BLaER1 (cell line): ENCODE measurements at regions not wholly inside any gene's neighbourhood (a gene's known extent, or its start where the extent isn't known, plus 50 kb on each side); places are given as distances from the start of the nearest gene placed in this dataset.

Source experiments
- H3K27ac ChIP-seq: shearing (Covaris generic); formaldehyde crosslinking; 2 replicates; pipeline ENCODE4 v1.8.1; 2022
- H3K27me3 ChIP-seq: shearing (Covaris generic); formaldehyde crosslinking; 2 replicates; pipeline ENCODE4 v1.8.1; 2022
- H3K36me3 ChIP-seq: shearing (Covaris generic); formaldehyde crosslinking; 2 replicates; pipeline ENCODE4 v1.8.1; 2022
- H3K4me1 ChIP-seq: shearing (Covaris generic); formaldehyde crosslinking; 2 replicates; pipeline ENCODE4 v1.8.1; 2022
- H3K4me2 ChIP-seq: shearing (Covaris generic); formaldehyde crosslinking; 2 replicates; pipeline ENCODE4 v1.8.1; 2022
- H3K4me3 ChIP-seq: shearing (Covaris generic); formaldehyde crosslinking; 2 replicates; pipeline ENCODE4 v1.8.1; 2022
- H3K9ac ChIP-seq: shearing (Covaris generic); formaldehyde crosslinking; 2 replicates; pipeline ENCODE4 v1.8.1; 2022
- H3K9me3 ChIP-seq: shearing (Covaris generic); formaldehyde crosslinking; 2 replicates; pipeline ENCODE4 v1.8.1; 2022
- H4K20me1 ChIP-seq: shearing (Covaris generic); formaldehyde crosslinking; 2 replicates; pipeline ENCODE4 v1.8.1; 2022
- Cebpa-rat ChIP-seq: shearing (Covaris generic); IDR thresholded peaks from 2 replicates; pipeline ENCODE4 v1.8.1; 2022

- no peak overlapping the region for H3K4me3 ChIP-seq
- no peaks in the 10 kb centered on the region for H4K20me1 ChIP-seq
- no peaks in the 10 kb centered on the region for H3K9me3 ChIP-seq
- H3K4me1 ChIP-seq: no peaks in the 10 kb centered on the region
- H3K4me2 ChIP-seq: no peak overlapping the region
- H3K9ac ChIP-seq: no peak overlapping the region
- no peak overlapping the region for H3K27ac ChIP-seq
- no peaks in the 10 kb centered on the region for H3K36me3 ChIP-seq
- no peak for TF ChIP-seq Cebpa-rat
- H3K27me3 ChIP-seq: no peaks in the 10 kb centered on the region
Measured at GRCh38 chr7:89780291-89780690, 374.0 kb upstream of the STEAP1 start.

GRCh38 chr7:89796481-89796880 lies 357.8 kb upstream of the STEAP1 start:
- Histone ChIP-seq H3K4me1 (no peaks in the 10 kb centered on the region), H3K36me3 (no peaks in the 10 kb centered on the region), H3K27me3 (no peaks in the 10 kb centered on the region), H3K9me3 (no peaks in the 10 kb centered on the region), H3K4me3 (no peak overlapping the region), H3K27ac (no peak overlapping the region), H3K4me2 (no peak overlapping the region), H4K20me1 (no peaks in the 10 kb centered on the region), H3K9ac (no peak overlapping the region)
- no peak for TF ChIP-seq Cebpa-rat

GRCh38 chr7:89797965-89798598 lies 356.2 kb upstream of the STEAP1 start:
- no peaks in the 10 kb centered on the region for H3K9me3 ChIP-seq
- H3K27me3 ChIP-seq: no peaks in the 10 kb centered on the region
- TF ChIP-seq Cebpa-rat: no peak
- H4K20me1 ChIP-seq: no peaks in the 10 kb centered on the region
- no peaks in the 10 kb centered on the region for H3K36me3 ChIP-seq
- H3K4me2 ChIP-seq: no peak overlapping the region
- no peak overlapping the region for H3K9ac ChIP-seq
- no peak overlapping the region for H3K27ac ChIP-seq
- no peaks in the 10 kb centered on the region for H3K4me1 ChIP-seq
- H3K4me3 ChIP-seq: no peak overlapping the region

- no peak overlapping the region for H3K4me2 ChIP-seq
Measured at GRCh38 chr7:89798599-89798996, 355.7 kb upstream of the STEAP1 start.

GRCh38 chr7:89800761-89801160 lies 353.5 kb upstream of the STEAP1 start:
- Histone ChIP-seq H3K9ac (no peak overlapping the region), H3K4me1 (no peaks in the 10 kb centered on the region), H3K27ac (no peak overlapping the region), H3K36me3 (no peaks in the 10 kb centered on the region), H3K9me3 (no peaks in the 10 kb centered on the region), H3K27me3 (no peaks in the 10 kb centered on the region), H3K4me2 (no peak overlapping the region), H4K20me1 (no peaks in the 10 kb centered on the region), H3K4me3 (no peak overlapping the region)
- no peak for TF ChIP-seq Cebpa-rat

More at GRCh38 chr7:89798599-89798996, 355.7 kb upstream of the STEAP1 start:
- Histone ChIP-seq H3K4me3 (no peak overlapping the region), H3K9ac (no peak overlapping the region), H4K20me1 (no peaks in the 10 kb centered on the region), H3K9me3 (no peaks in the 10 kb centered on the region), H3K27me3 (no peaks in the 10 kb centered on the region), H3K36me3 (no peaks in the 10 kb centered on the region), H3K27ac (no peak overlapping the region), H3K4me1 (no peaks in the 10 kb centered on the region)
- TF ChIP-seq Cebpa-rat: no peak

- no peak for TF ChIP-seq Cebpa-rat
- no peaks in the 10 kb centered on the region for H3K36me3 ChIP-seq
Measured at GRCh38 chr7:89809291-89809690, 345.0 kb upstream of the STEAP1 start.

GRCh38 chr7:89813081-89813480 lies 341.2 kb upstream of the STEAP1 start:
- no peak overlapping the region for H3K27ac ChIP-seq
- no peak overlapping the region for H3K4me2 ChIP-seq
- H3K4me3 ChIP-seq: no peak overlapping the region
- H4K20me1 ChIP-seq: no peaks in the 10 kb centered on the region
- no peaks in the 10 kb centered on the region for H3K27me3 ChIP-seq
- no peak for TF ChIP-seq Cebpa-rat
- H3K9me3 ChIP-seq: 0 out of 2 replicates have a peak, but pooled peaks cover 5% of the 10 kb centered on the region
- H3K4me1 ChIP-seq: no peaks in the 10 kb centered on the region
- H3K36me3 ChIP-seq: no peaks in the 10 kb centered on the region
- no peak overlapping the region for H3K9ac ChIP-seq

More at GRCh38 chr7:89809291-89809690, 345.0 kb upstream of the STEAP1 start:
- no peak overlapping the region for H3K4me3 ChIP-seq
- no peak overlapping the region for H3K27ac ChIP-seq
- no peaks in the 10 kb centered on the region for H4K20me1 ChIP-seq
- H3K9ac ChIP-seq: no peak overlapping the region
- no peaks in the 10 kb centered on the region for H3K4me1 ChIP-seq
- 0 out of 2 replicates have a peak, but pooled peaks cover 5% of the 10 kb centered on the region for H3K9me3 ChIP-seq
- H3K4me2 ChIP-seq: no peak overlapping the region
- no peaks in the 10 kb centered on the region for H3K27me3 ChIP-seq

- no peaks in the 10 kb centered on the region for H3K27me3 ChIP-seq
- no peaks in the 10 kb centered on the region for H3K36me3 ChIP-seq
- no peaks in the 10 kb centered on the region for H3K4me1 ChIP-seq
- H3K4me2 ChIP-seq: no peak overlapping the region
- H3K27ac ChIP-seq: no peak overlapping the region
- H3K4me3 ChIP-seq: no peak overlapping the region
- H3K9me3 ChIP-seq: no peaks in the 10 kb centered on the region
- no peak overlapping the region for H3K9ac ChIP-seq
- TF ChIP-seq Cebpa-rat: no peak
- no peaks in the 10 kb centered on the region for H4K20me1 ChIP-seq
Measured at GRCh38 chr7:89826121-89826520, 328.1 kb upstream of the STEAP1 start.

GRCh38 chr7:89826557-89826956 lies 327.7 kb upstream of the STEAP1 start:
- Histone ChIP-seq H3K36me3 (no peaks in the 10 kb centered on the region), H3K27me3 (no peaks in the 10 kb centered on the region), H3K9ac (no peak overlapping the region), H3K4me2 (no peak overlapping the region), H3K4me3 (no peak overlapping the region), H3K9me3 (no peaks in the 10 kb centered on the region), H3K4me1 (no peaks in the 10 kb centered on the region), H4K20me1 (no peaks in the 10 kb centered on the region), H3K27ac (no peak overlapping the region)
- no peak for TF ChIP-seq Cebpa-rat

GRCh38 chr7:89837515-89837914 lies 316.8 kb upstream of the STEAP1 start:
- Histone ChIP-seq H4K20me1 (no peaks in the 10 kb centered on the region), H3K4me3 (no peak overlapping the region), H3K9ac (no peak overlapping the region), H3K36me3 (no peaks in the 10 kb centered on the region), H3K9me3 (no peaks in the 10 kb centered on the region), H3K27ac (no peak overlapping the region), H3K27me3 (no peaks in the 10 kb centered on the region), H3K4me2 (no peak overlapping the region), H3K4me1 (no peaks in the 10 kb centered on the region)
- no peak for TF ChIP-seq Cebpa-rat

GRCh38 chr7:89839329-89839728 lies 314.9 kb upstream of the STEAP1 start:
- Histone ChIP-seq H4K20me1 (no peaks in the 10 kb centered on the region), H3K9me3 (no peaks in the 10 kb centered on the region), H3K9ac (no peak overlapping the region), H3K27me3 (no peaks in the 10 kb centered on the region), H3K4me3 (no peak overlapping the region), H3K4me1 (no peaks in the 10 kb centered on the region), H3K36me3 (no peaks in the 10 kb centered on the region), H3K4me2 (peak overlapping the region; percentile 42), H3K27ac (no peak overlapping the region)
- TF ChIP-seq Cebpa-rat: no peak
